Breast epithelium (tissue), 3 donors: ENCODE measurements at regions not wholly inside any gene's neighbourhood (a gene's known extent, or its start where the extent isn't known, plus 50 kb on each side); places are given as distances from the start of the nearest gene placed in this dataset.

Source experiments
- CTCF ChIP-seq, 3 donors: fragments of 450-650 bp; IDR thresholded peaks; one replicate each; pipeline ENCODE4 v1.5.1; 2016 to 2017; ENCODE audit warnings: antibody characterized with exemption in 3 of 3, mild to moderate bottlenecking in 3 of 3, moderate library complexity in 3 of 3
- POLR2AphosphoS5 ChIP-seq, 3 donors: sonication (generic); formaldehyde crosslinking; IDR thresholded peaks; one replicate each; pipeline ENCODE4 v1.6.1; 2017; ENCODE audit warnings: antibody characterized with exemption in 3 of 3

- TF ChIP-seq POLR2AphosphoS5 (IDR thresholded peaks at IDR 0.05) (no peak), CTCF (IDR thresholded peaks at IDR 0.05) (no peak)
Measured at GRCh38 chr1:58933599-58933926, 149.7 kb upstream of the JUN start.
